Iris pigment epithelial cell (primary cell): ENCODE measurements at regions not wholly inside any gene's neighbourhood (a gene's known extent, or its start where the extent isn't known, plus 50 kb on each side); places are given as distances from the start of the nearest gene placed in this dataset.

Source experiments
- DNase-seq: peaks from one replicate; pipeline ENCODE4 v3.0.0-alpha.2; 2011; ENCODE audit warnings: low read depth

- DNase-seq, result no peak
Observed at GRCh38 chrX:5536261-5536660, 692.4 kb downstream of the NLGN4X start.

DNA sequence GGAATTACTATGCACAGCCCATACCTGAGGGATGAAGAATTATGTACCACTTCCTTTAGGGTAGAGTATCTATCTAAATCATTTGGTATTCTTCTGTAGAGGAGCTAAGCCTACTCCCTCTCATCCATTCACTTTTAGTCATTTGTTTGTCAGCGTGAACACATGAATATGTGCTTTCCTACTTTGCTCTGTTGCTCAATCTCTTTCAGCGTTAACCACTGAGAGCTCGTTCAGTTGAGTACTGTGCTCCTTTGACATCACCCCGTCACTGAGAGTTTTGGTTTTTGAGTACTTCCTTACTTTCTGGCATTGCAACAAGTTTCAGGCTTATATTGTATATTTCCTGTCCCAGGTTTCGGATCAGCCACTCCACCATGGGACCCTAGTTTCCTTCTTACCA, 700.6 kb downstream of the NLGN4X start:
- DNase-seq, result no peak

GRCh38 chrX:5526191-5526590, 702.5 kb downstream of the NLGN4X start:
- no peak for DNase-seq

DNA sequence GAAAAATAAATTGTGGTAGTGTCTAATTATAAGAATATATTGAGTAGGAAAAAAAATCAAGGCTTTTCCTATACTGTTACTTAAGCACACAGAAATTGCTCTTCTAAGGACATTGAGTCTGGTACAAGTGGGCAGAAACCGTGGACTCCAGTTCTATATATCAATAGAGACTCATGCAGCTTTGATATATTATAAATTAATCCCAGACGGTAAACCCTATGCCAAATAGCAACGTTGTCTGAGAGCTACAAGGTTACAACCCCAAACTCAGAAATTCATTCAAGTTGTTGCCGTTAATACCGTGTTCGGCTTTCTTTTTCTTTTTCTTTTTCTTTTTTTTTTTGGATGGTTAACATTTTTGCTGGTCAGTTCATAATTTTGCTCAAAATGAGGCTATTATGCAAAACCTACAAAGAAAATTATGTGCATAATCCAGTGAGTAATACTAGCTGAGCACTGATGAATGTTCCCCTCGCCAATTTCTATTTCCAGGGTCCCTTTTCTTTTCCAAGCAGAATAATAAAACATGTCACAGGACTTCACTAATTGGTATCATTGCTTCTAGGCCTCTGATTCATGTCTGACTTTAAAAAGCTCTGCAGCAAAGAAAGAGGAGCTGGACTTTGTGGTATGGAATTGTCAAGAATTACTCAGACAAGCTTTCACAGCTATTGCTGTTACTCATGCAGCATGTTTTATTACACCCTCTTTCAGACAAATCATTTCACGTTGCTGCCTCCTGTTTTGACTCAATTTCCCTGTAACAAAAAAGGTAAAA, 737.7 kb downstream of the NLGN4X start:
- DNase-seq, result no peak

GRCh38 chrX:5474282-5474681, 754.4 kb downstream of the NLGN4X start:
- DNase-seq, result no peak

- peak; percentile 1 for DNase-seq
Observed at GRCh38 chrX:5458300-5458842, 770.3 kb downstream of the NLGN4X start.

GRCh38 chrX:5449323-5449722, 779.3 kb downstream of the NLGN4X start:
- DNase-seq, result no peak

GRCh38 chrX:5431823-5432222, 796.8 kb downstream of the NLGN4X start:
- no peak for DNase-seq

- no peak for DNase-seq
Observed at GRCh38 chrX:5425119-5425518, 803.5 kb downstream of the NLGN4X start.

GRCh38 chrX:5417381-5417780, 811.3 kb downstream of the NLGN4X start:
- DNase-seq, result no peak

DNA sequence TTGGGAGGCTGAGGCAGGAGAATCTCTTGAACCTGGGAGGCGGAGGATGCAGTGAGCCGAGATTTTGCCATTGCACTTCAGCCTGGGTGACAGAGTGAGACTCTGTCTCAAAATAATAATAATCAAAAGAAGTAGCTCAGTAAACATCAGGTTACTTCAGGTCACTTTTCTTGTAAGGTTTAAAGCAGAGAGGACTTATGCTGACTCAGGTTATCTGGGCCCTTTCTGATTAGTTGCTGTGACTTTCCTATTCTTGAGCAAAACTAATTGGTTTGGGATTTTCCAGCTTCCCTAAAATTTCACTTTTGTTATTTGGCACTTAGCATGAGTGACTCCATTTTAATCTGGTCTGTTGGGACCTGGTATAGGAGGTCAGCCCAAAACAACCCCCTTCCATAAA, 812.9 kb downstream of the NLGN4X start:
- DNase-seq, result no peak

GRCh38 chrX:5409106-5409505, 819.6 kb downstream of the NLGN4X start:
- no peak for DNase-seq

GRCh38 chrX:5402461-5402860, 826.2 kb downstream of the NLGN4X start:
- no peak for DNase-seq

GRCh38 chrX:5399403-5399802, 829.3 kb downstream of the NLGN4X start:
- DNase-seq, result no peak

GRCh38 chrX:5397409-5397808, 831.3 kb downstream of the NLGN4X start:
- DNase-seq, result no peak

DNA sequence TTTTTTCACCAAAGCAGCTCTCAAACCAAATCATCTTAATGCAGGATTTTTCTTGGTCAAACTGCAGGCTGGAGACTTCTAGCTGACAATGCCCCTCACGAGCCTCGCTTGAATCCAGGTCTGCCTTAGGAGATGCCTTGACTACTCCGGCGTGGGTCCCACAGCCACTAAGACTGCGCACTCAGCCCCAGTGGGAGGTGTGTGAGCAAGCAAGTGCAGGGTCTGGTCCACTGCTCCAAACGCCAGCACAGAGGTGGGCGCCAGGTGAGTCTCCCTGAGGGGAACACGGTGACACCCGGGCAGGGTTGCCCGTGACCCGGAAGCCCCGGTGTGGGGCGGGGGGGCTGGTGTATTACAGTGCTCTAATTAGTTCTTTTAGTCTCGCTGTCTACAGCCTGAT, 838.3 kb downstream of the NLGN4X start:
- no peak for DNase-seq

- DNase-seq, result no peak
Observed at GRCh38 chrX:5388087-5388486, 840.6 kb downstream of the NLGN4X start.

- DNase-seq, result no peak
Observed at GRCh38 chrX:5380426-5380825, 848.2 kb downstream of the NLGN4X start.

DNA sequence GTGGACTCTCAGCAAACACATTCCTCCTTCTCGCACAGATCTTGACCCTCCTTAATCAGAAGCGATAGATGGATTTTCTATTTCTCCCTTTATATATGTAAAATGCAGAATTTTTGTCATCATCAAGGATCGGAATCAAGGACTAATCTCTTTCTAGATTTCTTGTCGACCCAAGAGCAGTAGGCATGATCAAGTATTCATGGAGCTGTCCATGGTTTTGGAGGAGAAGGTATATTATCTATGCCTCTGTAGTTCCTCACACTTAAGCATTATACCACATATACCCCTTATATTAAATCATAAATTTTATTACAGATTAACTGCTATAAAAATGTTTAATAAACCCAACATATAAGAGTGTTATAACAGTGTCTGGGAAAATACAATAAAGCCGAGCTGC, 886.8 kb downstream of the NLGN4X start:
- DNase-seq, result no peak

GRCh38 chrX:5337160-5337559, 891.5 kb downstream of the NLGN4X start:
- no peak for DNase-seq

DNA sequence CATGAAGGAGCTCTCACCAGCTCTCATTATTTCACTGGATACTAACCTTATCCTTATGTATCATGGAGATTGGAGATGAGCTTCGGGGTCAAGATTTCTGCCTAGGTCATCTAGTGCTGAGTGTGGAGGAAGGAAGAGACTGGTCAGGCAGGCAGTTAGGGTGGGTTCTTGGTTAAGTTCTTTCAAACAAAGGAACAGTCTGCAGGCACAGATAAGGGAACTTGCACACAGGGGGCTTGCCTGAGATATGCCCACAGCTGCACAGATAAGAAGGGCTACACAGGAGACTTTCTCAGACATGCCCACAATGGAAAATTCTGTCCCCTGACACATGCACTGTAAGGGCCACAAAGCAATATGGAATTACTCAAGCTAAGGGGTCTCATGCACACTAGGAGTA, 904.1 kb downstream of the NLGN4X start:
- DNase-seq, result no peak

DNA sequence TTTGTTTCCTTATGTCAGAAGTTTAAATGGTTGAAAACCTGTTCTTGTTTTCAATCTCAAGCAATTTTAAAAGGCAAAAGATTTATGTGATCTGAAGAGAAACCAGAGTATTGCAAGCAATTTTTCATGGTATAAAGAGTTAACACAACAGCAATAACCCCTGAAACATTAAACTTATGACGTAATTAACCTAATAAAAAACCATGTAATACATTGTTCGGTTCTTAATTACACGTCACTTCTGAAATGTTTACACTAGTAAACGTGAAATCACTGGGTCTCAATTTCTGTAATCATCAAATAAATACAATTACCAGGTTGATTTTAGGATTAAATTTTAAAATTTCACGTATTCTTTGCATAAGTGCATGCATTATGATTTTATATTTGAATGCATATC, 914.5 kb downstream of the NLGN4X start:
- DNase-seq, result no peak

GRCh38 chrX:5307416-5307815, 921.3 kb downstream of the NLGN4X start:
- no peak for DNase-seq

DNA sequence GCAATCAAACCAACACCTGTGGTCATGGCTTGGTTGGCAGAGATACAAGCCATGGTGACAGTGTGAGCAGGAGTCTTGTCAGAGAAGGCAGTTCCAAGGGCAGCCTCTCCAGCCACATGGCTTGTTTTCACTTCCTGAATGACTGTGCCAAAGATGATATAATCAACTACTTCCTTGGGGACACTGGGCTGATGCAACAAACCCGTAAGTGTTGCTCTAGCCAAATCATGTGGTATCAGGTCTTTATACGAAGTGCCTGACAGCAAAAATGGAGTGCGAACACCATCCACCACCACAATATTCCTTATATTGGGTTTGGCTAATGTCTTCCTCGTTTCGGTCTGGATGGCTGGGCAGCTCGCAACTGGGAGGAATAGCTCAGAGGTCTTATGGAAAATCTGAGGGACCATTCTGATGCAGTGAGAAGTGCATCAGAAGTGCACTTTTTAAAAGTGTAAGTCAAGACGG, 922.0 kb downstream of the NLGN4X start:
- no peak for DNase-seq
